Peyer's patch (tissue), 4 donors: ENCODE measurements at regions not wholly inside any gene's neighbourhood (a gene's known extent, or its start where the extent isn't known, plus 50 kb on each side); places are given as distances from the start of the nearest gene placed in this dataset.

Source experiments
- CTCF ChIP-seq, 6 experiments: fragments of 450-650 bp in 4 of 6; fragments of 200-600 bp in 2 of 6; sonication (generic) in 1 of 6; IDR thresholded peaks; one replicate each; pipeline ENCODE4 v1.5.1; 2017 to 2019; ENCODE audit warnings: antibody characterized with exemption in 6 of 6, mild to moderate bottlenecking in 3 of 6, moderate library complexity in 1 of 6
- POLR2A ChIP-seq, 2 donors: fragments of 450-650 bp; IDR thresholded peaks; one replicate each; pipeline ENCODE4 v1.5.1; 2017; ENCODE audit warnings: antibody characterized with exemption in 2 of 2, mild to moderate bottlenecking in 2 of 2, moderate library complexity in 2 of 2

DNA sequence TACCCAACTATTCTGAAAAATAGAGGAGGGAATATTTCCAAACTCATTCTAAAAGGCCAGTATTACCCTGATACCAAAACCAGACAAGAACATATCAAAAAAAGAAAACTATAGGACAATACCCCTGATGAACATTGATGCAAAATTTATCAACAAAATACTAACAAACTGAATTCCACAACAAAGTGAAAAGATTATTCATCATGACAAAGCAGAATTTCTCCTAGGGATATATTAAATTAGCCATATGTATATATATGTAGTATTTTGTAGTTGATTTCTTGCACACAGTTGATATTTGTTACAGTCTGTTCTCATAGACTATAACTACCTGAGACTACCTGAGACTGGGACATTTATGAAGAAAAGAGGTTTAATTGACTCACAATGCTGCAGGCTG, 495.0 kb upstream of the SPRY2 start:
- no peak for TF ChIP-seq POLR2A (IDR thresholded peaks at IDR 0.05)
- no peak for TF ChIP-seq CTCF (IDR thresholded peaks at IDR 0.05)
